HFFc6 (cell line): ENCODE measurements at regions not wholly inside any gene's neighbourhood (a gene's known extent, or its start where the extent isn't known, plus 50 kb on each side); places are given as distances from the start of the nearest gene placed in this dataset.

Source experiments
- DNase-seq: peaks from one replicate; pipeline ENCODE4 v3.0.0-alpha.2; 2018
- H3K27ac Mint-ChIP-seq: 2 replicates; pipeline ENCODE4 v1.8.0; 2020; ENCODE audit warnings: mild to moderate bottlenecking, mixed read lengths
- H3K27me3 Mint-ChIP-seq: 2 replicates; pipeline ENCODE4 v1.8.0; 2021; ENCODE audit warnings: mild to moderate bottlenecking, moderate library complexity, mixed read lengths; ENCODE audit not compliant: insufficient read depth
- H3K36me3 Mint-ChIP-seq: 2 replicates; pipeline ENCODE4 v1.8.0; 2021; ENCODE audit warnings: low read depth, mixed read lengths
- H3K4me1 Mint-ChIP-seq: 2 replicates; pipeline ENCODE4 v1.8.0; 2020; ENCODE audit warnings: low read depth, mixed read lengths
- H3K4me3 Mint-ChIP-seq: 2 replicates; pipeline ENCODE4 v1.8.0; 2020; ENCODE audit warnings: mild to moderate bottlenecking, moderate library complexity, mixed read lengths
- H3K9me3 Mint-ChIP-seq: 2 replicates; pipeline ENCODE4 v1.8.0; 2020; ENCODE audit warnings: mild to moderate bottlenecking, mixed read lengths
- TF ChIP-seq, protein P1 (sequence below): fragments of 200-600 bp; sonication (generic); IDR thresholded peaks from 2 replicates; pipeline ENCODE4 v1.5.0; 2021; ENCODE audit warnings: antibody characterized with exemption, mild to moderate bottlenecking

DNA sequence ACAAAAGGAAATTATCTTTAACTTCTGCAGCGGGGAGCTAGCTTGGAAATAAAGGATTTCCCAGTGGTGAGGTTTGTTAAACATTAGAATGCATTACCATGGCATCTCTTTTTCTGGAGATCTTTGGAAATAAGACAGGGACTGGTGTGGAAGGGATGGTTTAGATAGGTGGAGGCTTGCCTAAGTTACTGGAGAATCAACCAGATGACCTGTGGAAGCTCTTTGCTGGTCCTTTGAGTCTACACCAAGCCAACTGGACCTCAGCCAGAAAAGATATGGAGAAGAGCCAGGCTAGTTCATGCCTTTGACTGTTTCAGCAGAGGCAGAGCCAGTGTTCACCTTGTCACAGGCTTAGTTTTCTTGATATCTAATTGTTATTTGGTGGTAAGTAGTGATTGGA lies 134.7 kb downstream of the KCNRG start:
- H3K27me3 Mint-ChIP-seq = peaks cover 9% of the 10 kb centered on the region
- TF ChIP-seq, protein P1, sequence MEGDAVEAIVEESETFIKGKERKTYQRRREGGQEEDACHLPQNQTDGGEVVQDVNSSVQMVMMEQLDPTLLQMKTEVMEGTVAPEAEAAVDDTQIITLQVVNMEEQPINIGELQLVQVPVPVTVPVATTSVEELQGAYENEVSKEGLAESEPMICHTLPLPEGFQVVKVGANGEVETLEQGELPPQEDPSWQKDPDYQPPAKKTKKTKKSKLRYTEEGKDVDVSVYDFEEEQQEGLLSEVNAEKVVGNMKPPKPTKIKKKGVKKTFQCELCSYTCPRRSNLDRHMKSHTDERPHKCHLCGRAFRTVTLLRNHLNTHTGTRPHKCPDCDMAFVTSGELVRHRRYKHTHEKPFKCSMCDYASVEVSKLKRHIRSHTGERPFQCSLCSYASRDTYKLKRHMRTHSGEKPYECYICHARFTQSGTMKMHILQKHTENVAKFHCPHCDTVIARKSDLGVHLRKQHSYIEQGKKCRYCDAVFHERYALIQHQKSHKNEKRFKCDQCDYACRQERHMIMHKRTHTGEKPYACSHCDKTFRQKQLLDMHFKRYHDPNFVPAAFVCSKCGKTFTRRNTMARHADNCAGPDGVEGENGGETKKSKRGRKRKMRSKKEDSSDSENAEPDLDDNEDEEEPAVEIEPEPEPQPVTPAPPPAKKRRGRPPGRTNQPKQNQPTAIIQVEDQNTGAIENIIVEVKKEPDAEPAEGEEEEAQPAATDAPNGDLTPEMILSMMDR = no peak
- H3K4me3 Mint-ChIP-seq = no peak overlapping the region
- no peaks in the 10 kb centered on the region for H3K9me3 Mint-ChIP-seq
- DNase-seq = no peak
- H3K36me3 Mint-ChIP-seq = no peaks in the 10 kb centered on the region
- no peak overlapping the region for H3K27ac Mint-ChIP-seq
- H3K4me1 Mint-ChIP-seq = peaks cover 17% of the 10 kb centered on the region

DNA sequence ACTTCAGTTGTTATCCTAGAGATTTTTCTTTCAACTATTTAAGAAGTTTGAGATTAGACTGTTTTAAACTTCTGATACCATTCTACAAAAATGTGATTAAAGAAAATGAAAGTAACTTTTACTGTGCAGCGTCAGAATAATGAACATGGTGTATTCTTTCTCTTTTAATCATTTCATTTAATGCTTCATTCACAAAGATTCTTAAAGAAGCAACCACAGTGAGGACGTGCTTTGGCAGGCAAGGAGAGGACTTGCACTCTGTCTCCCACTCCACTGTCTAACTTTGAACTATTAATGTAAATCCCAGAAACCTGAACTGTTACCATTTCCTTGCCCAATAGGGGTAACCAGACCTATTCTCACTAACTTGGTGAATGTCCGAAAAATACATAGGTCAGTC lies 137.0 kb downstream of the KCNRG start:
- DNase-seq = no peak
- H3K4me1 Mint-ChIP-seq = peaks cover 29% of the 10 kb centered on the region

DNA sequence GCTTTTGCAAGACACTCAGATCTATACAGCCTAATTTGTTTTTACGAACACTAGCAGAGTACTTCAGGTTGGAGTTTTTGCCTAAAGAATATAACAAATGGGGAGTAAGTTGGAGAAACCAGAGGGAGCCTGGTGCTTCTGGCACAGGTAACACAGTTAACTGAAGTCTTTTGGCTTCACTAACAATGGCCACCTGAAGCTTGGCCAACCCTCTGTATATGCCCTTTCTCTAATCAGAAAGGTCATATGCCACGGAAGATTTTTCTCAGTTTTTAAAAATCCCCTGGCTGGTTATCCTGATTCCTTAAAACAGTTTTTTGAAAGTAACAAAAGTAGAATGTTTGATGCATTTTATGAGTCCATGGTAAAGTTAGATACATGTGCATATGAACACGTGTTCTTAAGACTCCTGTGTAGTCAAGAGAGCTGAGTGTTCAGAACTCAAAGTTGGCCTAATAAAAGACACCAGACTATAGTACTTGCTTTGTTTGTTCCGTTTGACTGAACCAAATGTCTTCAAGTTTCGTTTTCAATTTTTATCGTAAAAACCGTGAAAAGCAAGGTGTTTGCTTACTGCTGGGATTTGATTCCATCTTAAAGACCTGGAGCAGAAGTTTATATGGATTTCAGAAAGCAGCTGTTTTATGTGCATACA lies 137.5 kb downstream of the KCNRG start:
- Mint-ChIP-seq H3K4me1 (peaks cover 29% of the 10 kb centered on the region), H3K27me3 (peaks cover 10% of the 10 kb centered on the region), H3K9me3 (no peaks in the 10 kb centered on the region), H3K27ac (no peak overlapping the region), H3K4me3 (peak overlapping the region; percentile 66; the same call in 1 of the 2 replicates), H3K36me3 (no peaks in the 10 kb centered on the region)
- no peak for DNase-seq
- TF ChIP-seq, protein P1 = no peak

More for the DNA sequence above, 137.0 kb downstream of the KCNRG start:
- Mint-ChIP-seq H3K36me3 (no peaks in the 10 kb centered on the region), H3K9me3 (no peaks in the 10 kb centered on the region), H3K27ac (no peak overlapping the region), H3K4me3 (peak overlapping the region; percentile 66), H3K27me3 (peaks cover 10% of the 10 kb centered on the region)
- TF ChIP-seq, protein P1 = no peak

DNA sequence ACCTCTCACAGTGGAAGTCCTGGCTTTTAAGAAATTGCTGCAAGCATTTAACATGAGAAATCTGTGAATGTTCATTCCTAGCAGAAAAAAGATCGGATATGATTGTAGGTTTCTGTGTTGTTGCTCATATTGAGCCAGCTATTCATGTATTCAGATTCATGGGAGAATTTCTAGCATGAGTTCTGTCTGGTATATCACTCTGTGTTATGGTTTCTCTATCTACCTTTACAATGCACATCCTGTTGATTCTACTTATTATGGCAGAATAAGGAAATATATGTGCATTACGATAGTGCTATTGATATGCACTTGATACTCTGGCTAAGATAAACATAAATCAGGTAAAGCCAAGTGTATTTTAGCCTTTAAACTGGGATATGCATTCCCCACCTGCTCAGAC lies 138.2 kb downstream of the KCNRG start:
- H3K27me3 Mint-ChIP-seq = peaks cover 7% of the 10 kb centered on the region
- peaks cover 29% of the 10 kb centered on the region for H3K4me1 Mint-ChIP-seq
- H3K9me3 Mint-ChIP-seq = no peaks in the 10 kb centered on the region
- TF ChIP-seq, protein P1 = no peak
- DNase-seq = no peak
- H3K4me3 Mint-ChIP-seq = peak overlapping the region; percentile 17; the same call in 1 of the 2 replicates
- no peak overlapping the region for H3K27ac Mint-ChIP-seq
- H3K36me3 Mint-ChIP-seq = no peaks in the 10 kb centered on the region

DNA sequence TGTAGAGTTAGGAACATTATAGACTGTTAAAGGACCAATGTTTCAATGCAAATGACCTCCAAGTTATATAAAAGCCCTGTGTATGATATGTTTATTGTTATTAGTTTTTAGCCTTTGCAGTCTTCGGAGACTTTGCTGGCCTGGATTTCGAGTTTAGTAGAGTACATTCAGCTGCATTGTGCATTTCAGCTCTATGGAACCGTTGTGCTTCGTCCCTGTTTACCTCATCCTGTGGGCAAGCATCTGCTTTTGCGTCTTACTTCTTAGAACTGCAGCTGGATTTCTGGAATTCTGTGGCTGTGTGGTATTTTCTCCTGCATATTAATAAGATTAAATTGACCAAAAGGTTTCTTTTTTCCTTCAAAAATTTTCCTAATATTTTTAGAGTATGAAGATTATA lies 138.6 kb downstream of the KCNRG start:
- TF ChIP-seq, protein P1 = no peak
- peaks cover 27% of the 10 kb centered on the region for H3K4me1 Mint-ChIP-seq
- no peak for DNase-seq

More for the DNA sequence above, 138.6 kb downstream of the KCNRG start:
- H3K27me3 Mint-ChIP-seq = peaks cover 7% of the 10 kb centered on the region
- H3K9me3 Mint-ChIP-seq = no peaks in the 10 kb centered on the region
- no peak overlapping the region for H3K4me3 Mint-ChIP-seq
- H3K27ac Mint-ChIP-seq = no peak overlapping the region
- no peaks in the 10 kb centered on the region for H3K36me3 Mint-ChIP-seq
